COLO668 (cell line): ENCODE measurements at regions not wholly inside any gene's neighbourhood (a gene's known extent, or its start where the extent isn't known, plus 50 kb on each side); places are given as distances from the start of the nearest gene placed in this dataset.

Experiments used
- DNase-seq: peaks from one replicate; lab custom pipeline; 2025; ENCODE audit not compliant: unreplicated experiment; lab: John Stamatoyannopoulos, UW

DNA sequence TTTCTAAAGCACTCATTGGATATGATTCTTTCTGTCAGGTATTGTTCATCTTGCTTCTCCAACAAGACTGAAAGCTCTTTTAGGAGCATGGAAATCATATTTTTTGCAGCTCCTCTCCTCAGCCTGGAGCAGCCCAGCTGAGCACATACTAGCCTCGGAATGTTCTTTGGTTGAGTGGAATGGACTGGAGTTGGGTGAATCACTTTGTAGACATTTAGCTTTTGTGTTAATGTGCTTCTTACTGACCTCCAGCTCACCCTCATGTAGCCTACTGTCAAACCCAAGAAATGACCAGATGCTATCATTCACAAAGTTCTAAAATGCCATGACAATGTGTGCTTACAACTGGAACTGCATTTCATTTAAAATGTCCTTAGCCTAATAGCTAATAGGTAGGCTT is 161.1 kb downstream of the NUAK1 start:
- no peak for DNase-seq

DNA sequence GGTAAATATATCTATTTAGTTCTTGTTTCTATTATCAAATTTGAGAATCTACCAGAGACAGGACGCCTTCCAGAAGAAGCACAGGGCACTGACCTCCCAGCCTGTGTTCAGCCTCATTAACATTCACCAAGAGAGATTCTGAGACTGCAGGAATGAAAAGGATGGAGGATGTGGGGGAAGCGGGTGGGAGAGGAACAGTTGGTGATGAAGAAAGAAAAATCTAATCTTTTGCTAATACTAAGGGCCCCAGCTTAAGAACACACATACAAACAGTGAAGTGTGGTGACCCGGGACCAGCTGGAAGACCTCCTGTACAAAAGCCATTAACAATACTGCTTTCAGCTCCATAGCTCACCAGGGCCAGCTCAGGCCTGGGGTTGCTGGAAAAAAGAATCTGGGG is 160.5 kb downstream of the NUAK1 start:
- DNase-seq = no peak

DNA sequence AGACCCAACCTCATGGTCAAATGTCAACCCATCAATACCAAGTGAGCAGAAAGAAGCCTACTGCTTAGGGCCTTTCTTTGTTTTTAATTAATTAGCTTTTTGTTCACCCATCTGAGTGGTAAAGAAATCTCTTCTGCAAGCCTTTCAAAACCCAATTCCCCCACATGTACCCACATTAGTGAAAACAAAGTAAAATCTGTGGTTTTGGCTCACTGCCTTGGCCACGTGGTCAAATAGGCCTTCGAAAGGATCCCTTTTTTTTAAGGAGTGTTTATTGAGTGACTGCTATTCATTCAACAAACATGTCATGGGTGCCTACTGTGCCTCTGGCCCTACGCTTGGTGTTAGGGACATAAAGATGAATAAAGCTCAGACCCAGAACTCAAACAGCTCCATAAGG is 160.1 kb downstream of the NUAK1 start:
- no peak for DNase-seq

DNA sequence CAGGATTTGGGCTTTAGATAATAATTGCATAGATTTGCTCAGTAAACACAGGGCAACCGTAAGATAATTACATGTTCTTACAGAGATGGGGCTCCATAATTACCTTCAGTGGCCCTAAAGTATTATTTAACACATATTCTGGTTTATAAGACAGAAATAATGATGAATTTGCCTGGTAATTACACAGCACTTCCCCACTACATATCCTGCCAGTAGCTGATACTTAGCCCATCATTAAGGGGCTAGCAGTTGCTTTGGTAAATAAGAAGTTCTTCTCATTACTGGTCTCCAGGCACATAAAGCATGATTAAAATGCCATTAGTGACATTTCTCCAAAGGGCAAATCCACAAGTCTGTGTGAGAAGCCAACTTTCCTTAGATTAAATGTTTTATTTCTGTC is 158.7 kb downstream of the NUAK1 start:
- no peak for DNase-seq

DNA sequence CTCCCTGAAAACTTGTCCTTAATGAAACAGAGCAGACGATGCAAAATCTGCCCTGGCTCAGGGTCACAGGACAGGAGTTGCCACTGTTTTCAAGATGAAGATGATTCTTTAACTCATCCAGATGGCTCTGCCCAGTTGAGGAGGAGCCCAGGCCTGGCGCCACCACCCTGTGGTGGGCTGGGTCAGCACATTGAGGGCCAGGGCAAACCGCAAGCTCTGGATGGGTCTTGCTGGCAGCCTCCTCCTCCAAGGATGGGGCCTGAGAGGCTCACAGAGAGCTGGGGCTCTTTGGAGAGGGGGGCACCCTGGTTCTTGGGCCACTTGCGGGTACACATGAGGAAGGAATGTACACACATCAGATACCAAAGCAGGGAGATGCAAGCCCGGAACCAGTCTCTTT is 158.2 kb downstream of the NUAK1 start:
- no peak for DNase-seq

DNA sequence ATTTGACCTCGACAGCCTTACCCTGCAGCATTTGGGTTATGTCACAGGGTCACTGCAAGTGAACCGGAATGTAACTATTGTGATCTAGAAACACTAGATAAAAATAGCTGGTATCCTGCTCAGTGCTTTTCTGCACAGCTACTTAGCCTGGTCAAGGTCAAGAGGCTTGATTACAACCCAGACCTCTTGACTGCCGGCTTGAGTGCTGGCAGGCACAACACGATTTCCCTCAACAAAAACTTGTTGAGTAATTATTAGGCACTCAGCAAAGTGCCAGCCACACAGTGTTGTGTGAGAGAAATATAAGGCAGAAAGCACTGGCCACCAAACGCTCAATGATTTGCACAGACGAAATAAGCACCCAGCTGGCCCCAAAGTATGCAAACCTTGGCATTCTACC is 156.7 kb downstream of the NUAK1 start:
- no peak for DNase-seq

DNA sequence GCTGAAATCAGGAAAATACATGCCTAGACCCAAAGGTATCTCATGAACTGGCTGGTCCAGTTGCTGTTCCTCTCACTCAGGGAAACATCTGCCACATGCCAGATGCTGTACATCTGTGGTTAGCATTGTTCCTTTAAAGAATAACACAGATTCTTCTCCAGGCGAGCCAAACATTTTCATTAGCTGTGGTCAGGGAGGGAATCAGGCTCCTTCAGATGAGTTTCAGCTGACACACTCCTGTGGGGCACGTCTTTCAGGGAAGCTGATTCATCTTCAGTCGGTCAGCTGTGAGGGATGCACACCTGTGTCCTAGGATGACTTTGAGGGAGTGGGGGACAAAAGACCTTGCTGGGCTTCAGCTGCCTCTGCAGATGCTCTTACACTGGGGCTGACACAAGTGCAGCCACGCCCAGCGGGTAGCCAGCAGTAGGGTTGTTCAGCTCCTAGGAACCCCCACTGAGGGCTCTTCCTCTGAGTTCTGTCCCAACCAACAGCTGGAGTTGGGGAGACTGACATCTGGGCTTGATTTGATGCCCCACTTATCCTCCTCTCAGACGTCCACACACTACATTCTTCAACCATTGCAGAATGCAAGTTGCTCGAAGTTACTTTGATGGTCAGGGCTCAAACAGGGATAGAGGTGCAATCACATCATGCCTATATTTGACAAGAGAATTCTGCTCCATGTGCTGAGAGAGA is 155.0 kb downstream of the NUAK1 start:
- no peak for DNase-seq

DNA sequence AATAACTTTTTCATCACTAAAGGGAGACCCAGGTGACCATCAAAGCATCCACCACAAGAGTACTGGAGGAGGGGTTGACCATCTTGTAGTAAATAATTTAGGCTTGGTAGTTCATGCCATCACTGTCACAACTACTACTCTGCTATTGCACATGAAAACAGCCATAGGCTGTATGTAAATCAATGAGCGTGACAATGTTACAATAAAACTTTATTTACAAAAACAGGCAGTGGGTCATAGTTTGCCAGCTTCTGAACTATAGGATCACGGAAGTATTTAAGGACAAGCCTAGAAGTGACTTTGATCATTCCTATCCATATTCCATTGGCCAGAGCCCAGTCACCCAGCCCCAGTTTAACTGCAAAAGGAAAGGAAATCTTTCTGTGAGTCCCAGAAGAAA is 153.4 kb downstream of the NUAK1 start:
- DNase-seq = no peak

DNA sequence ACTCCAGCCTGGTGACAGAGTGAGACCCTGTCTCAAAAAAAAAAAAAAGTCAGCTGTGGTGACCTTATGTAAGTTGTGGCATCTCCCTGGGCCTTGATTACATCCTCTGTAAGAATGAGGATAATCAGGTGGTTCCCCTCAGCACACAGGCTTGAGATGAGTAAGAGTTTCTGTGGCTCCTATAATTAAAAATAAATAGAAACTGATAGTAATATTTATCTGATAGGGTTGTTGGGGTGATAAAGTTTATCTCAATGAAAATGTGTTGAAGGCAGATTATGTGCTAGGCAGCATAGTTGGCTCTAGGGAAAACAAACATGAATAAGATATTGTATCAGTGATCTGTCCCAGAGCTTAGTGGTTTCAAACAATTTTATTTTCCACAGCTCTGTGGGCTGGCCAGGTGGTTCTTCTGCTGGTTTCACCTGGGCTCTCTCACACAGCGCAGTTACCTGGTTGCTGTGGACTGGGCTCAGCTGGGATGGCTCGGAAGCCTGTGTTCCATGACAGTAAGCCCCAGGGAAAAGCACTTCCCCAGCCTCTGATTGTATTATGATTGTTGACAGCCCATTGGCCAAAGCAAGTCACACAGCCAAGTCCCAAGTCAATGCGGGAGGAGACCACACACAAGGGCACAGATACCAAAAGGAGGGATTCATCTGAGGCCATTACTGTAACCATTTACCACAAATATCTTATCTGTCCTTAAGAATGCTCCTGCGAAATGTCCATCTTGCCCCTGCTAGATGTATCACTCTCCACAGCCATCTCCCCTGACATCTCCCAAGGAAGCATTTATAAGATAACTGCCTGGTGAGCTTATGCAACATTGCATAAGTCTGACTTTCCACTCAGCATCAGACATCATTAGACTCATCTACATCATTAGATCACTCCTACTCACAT is 151.7 kb downstream of the NUAK1 start:
- no peak for DNase-seq

DNA sequence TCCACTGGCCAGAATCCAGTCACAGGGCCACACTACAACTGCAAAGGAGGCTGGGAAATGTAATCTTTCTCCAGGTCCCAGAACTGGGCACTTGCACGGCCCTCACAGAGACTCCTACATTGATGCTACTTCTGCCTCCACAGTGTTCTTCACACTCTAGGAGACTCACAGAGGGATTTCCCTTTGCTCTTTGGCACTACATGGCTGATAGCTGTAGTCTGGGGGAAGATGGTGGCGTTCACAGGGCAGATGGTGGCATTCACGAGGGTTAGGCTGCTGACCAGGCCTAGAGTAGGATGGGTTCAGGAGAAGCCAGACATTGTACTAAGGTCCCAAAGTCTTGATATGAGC is 151.1 kb downstream of the NUAK1 start:
- DNase-seq = no peak

DNA sequence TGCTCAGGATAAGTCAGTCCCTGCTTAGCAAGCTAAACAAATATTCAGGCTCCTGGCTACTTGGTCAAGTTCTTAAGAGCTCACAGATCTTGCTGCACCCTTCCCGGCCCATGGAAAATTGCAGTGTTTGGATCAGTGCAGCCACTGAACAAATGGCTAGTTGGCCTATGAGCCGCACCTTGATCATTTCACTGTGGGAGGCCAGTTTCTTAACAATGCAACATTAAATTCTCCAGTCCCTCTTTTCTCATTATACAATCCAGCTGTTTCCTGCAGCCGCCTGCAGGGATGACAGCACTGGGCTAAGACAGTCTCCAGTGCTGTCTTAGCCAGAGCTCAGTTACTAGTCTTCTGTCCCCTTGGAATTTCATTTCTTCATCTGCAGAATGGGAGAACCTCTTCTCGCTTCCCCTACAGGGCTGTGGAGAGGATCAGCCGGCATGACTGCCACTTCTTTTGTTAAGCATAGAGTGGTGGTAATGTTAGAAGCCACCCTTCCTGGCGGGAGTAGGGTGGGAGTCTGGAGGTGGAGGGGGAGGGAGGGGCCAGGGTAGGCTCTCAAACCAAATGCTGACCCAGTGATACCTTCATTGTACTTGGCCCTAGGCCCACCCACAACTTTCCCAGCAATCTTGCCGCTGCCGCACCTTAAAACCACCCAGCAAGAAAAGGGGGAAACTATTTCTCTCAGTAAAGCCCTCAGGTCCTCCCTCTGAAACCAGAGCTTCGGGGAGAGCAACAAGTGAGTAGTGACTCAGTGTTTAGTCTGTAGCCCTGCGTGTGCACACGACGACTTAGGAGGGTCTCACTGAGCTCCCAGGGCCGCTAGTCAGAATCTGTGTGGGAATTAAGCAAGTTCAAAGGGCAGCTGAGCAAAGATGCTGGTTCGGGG is 145.7 kb downstream of the NUAK1 start:
- no peak for DNase-seq

DNA sequence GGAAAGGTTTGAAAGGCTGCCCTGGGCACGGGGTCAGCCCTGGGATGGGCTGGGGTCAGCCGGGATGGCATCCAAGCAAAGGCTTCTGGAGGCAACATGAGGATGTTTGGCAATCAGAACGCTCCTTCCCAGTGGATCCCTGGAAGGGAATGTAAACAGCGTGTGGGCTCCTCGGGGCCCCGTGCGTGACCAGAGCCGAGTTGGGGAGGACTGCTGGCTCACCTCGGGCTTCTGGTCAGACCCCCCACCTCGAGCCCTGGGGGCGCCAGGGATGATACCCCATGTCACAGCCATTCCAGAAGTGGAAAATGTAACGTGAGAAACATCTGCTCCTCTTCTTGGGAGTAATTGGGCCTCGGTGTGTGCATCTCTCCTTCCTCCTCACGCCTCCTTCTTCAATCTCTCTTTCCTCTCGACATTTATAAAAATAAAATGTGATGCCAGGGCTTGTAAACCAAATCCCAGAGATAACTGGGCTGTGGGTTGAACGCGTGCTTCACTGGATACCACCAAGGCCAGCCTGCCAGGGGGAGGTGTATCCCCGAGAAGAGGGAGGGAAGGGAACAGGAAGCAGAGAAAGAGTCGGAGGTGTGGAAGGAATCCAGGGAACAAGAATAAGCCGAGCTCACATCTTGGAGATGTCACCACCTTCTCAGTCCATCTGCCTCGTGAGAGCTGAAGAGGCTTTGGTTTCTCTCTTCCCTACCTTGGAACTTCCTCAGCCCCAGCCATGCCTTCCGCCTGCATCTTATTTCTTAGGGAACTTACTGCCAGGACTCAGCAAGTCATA is 144.8 kb downstream of the NUAK1 start:
- DNase-seq = no peak

DNA sequence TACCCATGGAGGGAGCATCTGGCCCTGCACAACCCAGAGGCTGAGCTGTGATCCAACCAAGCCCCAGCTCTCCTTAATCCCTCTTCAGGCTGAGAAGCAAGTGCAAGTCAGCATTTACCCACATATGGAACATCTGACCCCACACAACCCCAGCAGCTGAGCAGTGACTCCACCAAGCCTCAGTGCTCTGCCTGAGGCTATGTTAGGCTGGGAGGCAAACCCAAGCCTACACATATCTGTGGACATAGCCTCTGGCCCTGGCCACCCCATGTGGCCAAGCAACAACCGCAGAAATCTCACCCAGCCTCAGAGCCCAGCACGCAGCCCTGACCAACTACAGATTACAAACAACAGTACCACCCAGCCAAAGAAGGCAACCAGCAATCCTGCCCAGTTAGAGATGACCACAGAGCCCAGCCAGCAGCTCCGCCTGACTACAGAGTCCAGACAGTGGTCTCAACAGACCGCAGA is 142.8 kb downstream of the NUAK1 start:
- DNase-seq = no peak

DNA sequence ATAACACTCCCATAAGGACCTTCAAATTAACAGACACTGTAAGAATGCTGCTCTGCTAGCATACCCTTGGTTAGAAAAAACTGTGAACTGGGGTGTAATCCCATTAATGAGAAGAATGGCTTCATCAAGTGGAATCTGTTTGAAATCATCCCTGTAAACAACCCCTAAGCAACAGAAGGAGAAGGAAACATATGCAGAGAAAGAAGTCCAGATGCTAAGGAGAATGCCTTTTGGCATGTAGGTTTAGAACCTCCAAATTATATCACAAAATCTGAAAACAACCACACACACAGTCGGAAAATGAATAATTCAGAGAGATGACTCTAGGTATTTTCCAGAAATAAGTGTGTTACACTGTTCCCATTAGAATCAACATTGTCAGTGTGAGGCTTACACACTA is 140.2 kb downstream of the NUAK1 start:
- DNase-seq = no peak

DNA sequence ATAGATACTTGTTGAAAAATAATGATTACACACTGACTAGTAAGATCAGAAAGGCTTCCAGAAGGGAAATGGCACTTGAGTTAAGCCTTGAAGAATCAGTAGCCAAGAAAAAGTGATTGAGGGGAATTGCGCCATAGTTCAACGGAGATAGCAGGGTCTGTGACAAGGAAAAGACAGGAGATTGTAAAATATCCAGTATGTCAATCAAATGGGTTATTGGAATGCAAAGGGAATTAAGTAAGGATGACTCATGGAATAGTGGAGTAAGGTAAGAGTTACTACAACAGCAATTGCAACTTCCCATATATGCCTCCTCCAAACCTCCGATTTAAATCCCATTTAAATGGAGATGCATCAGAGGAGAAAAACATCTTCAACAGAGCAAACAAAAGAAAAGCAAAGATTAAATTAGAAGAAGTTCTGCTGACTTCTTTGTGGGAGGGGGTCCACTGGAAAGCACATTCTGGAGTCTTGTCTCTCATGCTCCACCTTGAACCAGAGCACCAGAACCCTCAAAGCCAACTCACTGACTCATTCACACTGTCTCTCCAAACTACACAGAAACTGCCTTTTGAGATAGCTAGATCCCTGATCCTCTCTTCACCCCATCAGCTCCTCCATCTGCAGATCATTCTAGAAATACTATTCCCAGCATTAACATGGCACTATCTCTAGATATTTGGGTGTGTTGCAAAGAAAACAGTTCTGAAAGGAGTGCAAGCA is 138.2 kb downstream of the NUAK1 start:
- DNase-seq = no peak

DNA sequence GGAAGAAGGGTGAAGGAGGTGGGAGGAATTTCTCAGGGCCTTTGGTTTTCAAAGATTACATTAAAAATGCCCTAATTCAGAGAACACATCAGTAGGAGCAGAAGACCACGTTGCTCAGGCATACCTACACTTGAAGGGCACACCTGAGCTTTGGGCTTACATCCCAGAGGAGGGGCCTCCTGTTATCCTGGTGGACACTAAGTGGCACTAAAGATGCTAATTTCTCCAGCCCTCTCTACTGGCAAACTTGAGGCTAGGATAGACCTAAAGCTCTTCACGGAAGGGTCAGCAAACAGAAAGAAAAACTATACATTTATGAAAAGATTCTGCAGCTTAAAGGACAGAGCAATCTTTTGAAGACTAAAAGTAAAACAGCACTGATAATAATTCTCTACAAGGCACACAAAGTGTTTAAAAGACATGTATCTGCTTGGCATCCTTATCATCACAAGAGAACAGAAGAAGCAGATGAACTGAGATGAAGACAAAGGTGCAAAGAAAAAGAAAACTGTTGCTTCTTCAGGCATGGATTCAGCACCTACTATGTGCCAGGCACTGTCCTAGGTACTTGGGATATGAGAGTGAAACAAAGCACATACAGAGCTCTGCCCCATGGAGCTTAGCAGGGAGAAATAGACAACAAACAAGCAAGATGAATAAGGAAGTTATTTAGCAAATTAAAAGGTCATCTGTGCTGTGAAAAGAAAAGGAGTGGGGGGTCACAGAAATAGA is 137.5 kb downstream of the NUAK1 start:
- DNase-seq = no peak

DNA sequence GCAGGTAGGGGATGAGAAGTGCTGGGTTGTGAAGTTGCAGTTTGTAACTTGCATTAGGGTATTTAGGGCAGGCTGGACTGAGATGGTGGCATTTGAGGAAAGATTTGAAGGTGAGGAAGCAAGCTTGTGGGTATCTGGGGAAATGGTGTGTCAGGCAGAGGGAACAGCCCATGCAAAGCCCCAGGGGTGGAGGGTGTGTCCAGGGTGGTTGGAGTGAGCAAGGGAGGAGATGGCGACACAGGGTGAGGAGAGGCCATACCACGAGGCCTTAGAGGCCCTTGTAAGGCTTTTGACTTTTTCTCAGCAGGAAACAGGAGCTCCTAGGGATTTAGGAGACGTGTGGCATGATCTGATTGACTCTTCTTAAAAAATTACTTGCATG is 136.9 kb downstream of the NUAK1 start:
- DNase-seq = no peak

DNA sequence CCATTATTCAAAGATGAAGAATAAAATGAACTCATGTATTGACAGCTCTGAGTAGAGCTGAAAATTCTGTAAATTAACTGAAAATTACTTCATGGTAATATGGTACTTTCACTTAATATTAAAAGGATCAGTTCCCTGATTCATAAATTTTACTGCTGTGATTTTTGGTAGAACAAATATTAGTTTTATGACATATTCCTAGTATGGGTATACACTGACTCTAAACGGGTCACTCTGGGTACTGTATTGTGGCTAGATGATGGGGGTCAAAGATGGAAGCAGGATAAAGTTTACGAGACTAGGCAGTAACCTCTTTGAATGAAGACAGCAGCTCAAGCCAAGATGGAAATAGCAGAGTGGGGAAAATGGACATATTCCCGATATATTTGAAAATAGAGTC is 135.5 kb downstream of the NUAK1 start:
- no peak for DNase-seq

DNA sequence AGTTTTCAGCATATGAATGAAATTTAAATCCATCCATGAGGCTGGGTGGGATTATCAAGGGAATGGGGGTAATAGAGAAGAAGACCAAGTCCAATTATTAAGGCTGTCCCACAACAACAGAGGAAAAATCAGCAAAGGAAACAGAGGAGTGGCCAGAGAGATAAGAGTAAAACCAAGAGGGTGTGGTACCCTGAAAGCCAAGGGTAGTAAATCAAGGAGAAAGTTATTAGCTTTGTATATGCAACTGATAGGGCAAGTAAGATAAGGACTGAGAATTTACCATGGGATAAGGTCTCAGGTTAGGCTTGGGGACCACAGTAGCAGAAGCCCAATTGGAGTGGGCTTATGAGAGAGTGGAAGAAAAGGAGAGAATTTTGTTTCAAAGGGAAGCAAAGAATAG is 134.5 kb downstream of the NUAK1 start:
- no peak for DNase-seq
